IPS-18a (cell line): ENCODE measurements at regions not wholly inside any gene's neighbourhood (a gene's known extent, or its start where the extent isn't known, plus 50 kb on each side); places are given as distances from the start of the nearest gene placed in this dataset.

Experiments
- H3K27ac ChIP-seq: one replicate; pipeline ENCODE4 v1.5.1; 2013; ENCODE audit warnings: low read length
- H3K27me3 ChIP-seq: one replicate; pipeline ENCODE4 v1.6.1; 2013; ENCODE audit warnings: mild to moderate bottlenecking, low read length; ENCODE audit not compliant: control insufficient read depth, insufficient read depth
- H3K36me3 ChIP-seq: one replicate; pipeline ENCODE4 v1.6.1; 2013; ENCODE audit warnings: low read depth, low read length; ENCODE audit not compliant: control insufficient read depth
- H3K4me1 ChIP-seq: one replicate; pipeline ENCODE4 v1.6.1; 2013; ENCODE audit warnings: low read depth, low read length; ENCODE audit not compliant: control insufficient read depth
- H3K4me3 ChIP-seq: one replicate; pipeline ENCODE4 v1.5.1; 2013; ENCODE audit warnings: low read length
- H3K9ac ChIP-seq: one replicate; pipeline ENCODE4 v1.6.1; 2013; ENCODE audit warnings: mild to moderate bottlenecking, low read length, moderate library complexity
- H3K9me3 ChIP-seq: one replicate; pipeline ENCODE4 v1.6.1; 2013; ENCODE audit warnings: low read depth, low read length; ENCODE audit not compliant: control insufficient read depth

DNA sequence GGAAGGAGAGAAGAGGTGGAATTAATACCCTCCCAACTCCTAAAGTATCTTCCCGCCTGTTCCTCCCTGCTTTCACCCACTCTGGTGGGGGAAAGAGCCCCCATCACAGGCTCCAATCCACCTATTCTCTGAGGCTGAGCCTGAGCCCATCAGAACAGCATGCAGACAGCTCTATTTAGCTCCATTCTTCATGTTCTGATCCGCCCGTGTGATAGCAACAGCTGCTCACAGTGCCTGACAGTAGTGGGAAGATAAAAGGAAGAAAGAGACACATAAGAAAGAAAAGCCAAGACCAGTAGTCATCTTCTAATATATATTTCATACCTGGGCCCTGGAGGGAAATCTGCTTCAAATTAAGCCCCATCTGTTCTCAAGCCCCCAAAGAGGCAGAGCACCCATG, 80.3 kb upstream of the AKIP1 start:
- peaks cover 47% of the 10 kb centered on the region for H3K4me1 ChIP-seq
- H3K27me3 ChIP-seq, result no peaks in the 10 kb centered on the region
- H3K36me3 ChIP-seq, result no peaks in the 10 kb centered on the region

DNA sequence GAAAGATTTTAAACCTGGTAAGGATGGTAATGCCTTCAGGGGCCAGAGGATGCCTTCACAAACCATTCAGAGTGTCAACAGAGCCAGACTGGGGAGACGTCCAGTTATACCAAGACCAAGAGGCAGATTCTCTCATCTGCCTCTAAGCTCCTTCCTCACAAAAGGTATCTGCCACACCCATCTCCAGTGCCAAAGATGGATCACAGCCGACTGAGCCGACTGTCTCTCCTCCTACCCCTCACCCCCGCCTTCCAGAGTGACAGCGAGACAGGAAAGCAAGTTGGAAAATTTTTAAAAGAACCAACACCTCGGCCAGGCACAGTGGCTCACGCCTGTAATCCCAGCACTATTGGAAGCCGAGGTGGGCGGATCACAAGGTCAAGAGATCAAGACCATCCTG, 79.1 kb upstream of the AKIP1 start:
- H3K4me1 ChIP-seq, result peaks cover 35% of the 10 kb centered on the region
- no peak overlapping the region for H3K4me3 ChIP-seq
- H3K9ac ChIP-seq, result no peak overlapping the region
- H3K9me3 ChIP-seq, result no peaks in the 10 kb centered on the region
- no peak overlapping the region for H3K27ac ChIP-seq
- H3K27me3 ChIP-seq, result no peaks in the 10 kb centered on the region
- no peaks in the 10 kb centered on the region for H3K36me3 ChIP-seq

More for the DNA sequence above, 80.3 kb upstream of the AKIP1 start:
- Histone ChIP-seq H3K9me3 (no peaks in the 10 kb centered on the region), H3K4me3 (no peak overlapping the region), H3K27ac (no peak overlapping the region), H3K9ac (no peak overlapping the region)

DNA sequence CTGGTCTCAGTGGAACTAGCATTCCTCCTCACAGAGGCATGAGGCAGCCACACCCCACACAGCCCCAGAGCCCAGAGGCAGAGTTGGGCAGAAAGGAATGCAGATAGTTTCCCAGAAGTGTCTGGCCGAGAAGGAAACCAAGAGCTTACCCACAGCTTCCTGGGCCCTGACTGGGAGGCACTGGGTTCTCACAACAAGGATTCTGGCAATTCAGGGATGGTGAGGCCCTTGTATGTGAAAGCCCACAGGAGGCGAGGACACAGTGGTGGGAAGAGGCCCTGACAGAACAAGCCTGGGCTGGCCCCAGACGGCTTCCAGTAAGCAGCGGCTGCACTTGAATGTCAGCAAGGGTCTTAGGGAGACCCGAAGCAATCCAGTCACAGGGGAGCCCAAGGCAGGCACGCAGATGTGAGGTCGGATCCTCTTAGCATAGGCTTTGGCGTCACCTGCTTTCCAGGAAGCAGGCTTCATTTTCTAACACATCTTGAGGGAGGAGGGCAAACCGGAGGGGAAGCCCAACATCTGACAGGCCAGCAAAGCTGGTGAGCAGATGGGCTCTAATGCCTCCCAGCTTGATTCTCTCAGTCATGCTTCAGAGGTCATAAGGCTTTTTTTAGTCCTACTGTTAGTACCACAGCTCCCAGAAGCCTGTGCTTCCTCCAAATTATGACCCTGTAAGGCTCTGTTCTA, 78.3 kb upstream of the AKIP1 start:
- Histone ChIP-seq H3K4me3 (no peak overlapping the region), H3K36me3 (no peaks in the 10 kb centered on the region), H3K9ac (no peak overlapping the region), H3K27ac (peak overlapping the region; percentile 16), H3K4me1 (peaks cover 26% of the 10 kb centered on the region), H3K9me3 (no peaks in the 10 kb centered on the region), H3K27me3 (no peaks in the 10 kb centered on the region)

DNA sequence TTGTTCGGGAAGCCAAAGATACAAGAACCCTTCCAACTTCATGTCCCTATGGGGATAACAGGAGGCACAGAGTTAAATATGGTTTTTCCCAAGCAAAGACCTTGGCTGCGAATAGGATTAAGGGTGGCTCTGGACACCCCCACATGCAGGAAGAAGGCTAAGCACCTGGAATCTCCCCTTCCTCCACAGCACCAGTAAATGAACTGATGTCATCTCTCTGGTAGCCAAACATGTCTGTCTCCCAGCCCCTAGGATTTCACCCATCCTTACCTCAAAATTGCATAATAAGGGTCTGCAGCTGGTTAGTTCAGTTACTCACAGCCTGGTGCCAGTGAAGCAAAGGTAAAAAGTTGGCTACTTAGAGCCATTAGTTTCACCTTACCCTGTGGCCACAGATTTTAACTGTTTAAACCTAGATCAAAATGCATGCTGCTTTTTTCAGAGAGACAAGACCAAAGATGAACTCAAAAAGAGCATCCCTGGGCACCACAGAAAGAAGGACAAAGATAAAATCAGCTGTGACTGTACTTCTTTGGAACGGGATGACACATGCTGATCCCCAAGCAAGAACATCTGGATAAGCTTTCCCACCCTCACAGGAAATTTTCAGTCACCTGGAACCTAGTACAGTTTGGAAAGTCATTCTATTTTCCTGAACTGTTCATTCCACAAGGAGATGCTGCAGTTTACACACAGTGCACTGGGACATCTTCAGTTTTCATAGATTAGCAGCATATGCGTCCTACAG, 77.2 kb upstream of the AKIP1 start:
- H3K27me3 ChIP-seq, result no peaks in the 10 kb centered on the region
- H3K9ac ChIP-seq, result no peak overlapping the region
- H3K9me3 ChIP-seq, result no peaks in the 10 kb centered on the region
- no peak overlapping the region for H3K27ac ChIP-seq
- H3K4me1 ChIP-seq, result peaks cover 33% of the 10 kb centered on the region
- H3K4me3 ChIP-seq, result no peak overlapping the region
- H3K36me3 ChIP-seq, result no peaks in the 10 kb centered on the region

DNA sequence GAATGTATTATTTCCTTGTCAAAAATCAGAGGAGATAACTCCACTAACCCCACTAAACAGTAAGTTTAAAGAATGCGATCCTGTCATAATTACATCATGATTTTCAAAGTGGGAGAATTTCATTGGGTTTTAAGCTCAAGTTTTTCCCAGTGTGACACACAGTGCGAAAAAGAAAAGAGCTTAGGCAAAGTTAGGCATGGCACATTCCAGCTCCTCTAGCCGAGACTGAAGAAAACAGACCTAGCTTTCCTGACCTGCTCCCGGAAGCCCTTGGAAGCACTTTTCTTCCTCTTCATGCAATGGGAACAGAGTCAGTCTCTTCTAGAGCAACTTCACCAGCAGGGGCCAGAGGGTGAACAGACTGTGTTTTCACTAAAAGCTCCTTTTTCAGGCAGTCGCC, 76.6 kb upstream of the AKIP1 start:
- H3K27me3 ChIP-seq, result no peaks in the 10 kb centered on the region
- H3K4me3 ChIP-seq, result no peak overlapping the region
- H3K9me3 ChIP-seq, result no peaks in the 10 kb centered on the region
- H3K4me1 ChIP-seq, result peaks cover 39% of the 10 kb centered on the region
- H3K36me3 ChIP-seq, result no peaks in the 10 kb centered on the region
- no peak overlapping the region for H3K27ac ChIP-seq
- no peak overlapping the region for H3K9ac ChIP-seq

DNA sequence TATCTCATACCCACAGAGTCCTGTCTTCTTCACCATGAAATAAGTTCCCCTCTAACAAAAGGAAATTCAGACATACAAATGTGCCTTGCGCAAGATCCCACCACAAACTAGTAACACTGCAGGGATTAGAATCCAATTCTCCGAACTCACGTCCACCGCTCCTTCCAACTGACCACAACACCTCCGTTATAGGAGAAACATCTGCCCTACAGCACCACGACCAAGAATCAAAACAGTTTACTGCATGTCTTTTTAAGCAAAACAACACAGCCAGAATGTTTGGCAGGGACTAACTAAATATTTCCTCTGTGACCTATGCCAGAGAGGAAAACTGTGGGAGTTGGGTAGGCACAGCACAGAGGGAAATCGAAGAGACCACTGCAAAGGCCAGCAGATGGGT, 72.7 kb upstream of the AKIP1 start:
- Histone ChIP-seq H3K4me3 (no peak overlapping the region), H3K4me1 (peaks cover 48% of the 10 kb centered on the region), H3K9me3 (no peaks in the 10 kb centered on the region), H3K27me3 (no peaks in the 10 kb centered on the region), H3K27ac (no peak overlapping the region), H3K9ac (no peak overlapping the region), H3K36me3 (no peaks in the 10 kb centered on the region)

DNA sequence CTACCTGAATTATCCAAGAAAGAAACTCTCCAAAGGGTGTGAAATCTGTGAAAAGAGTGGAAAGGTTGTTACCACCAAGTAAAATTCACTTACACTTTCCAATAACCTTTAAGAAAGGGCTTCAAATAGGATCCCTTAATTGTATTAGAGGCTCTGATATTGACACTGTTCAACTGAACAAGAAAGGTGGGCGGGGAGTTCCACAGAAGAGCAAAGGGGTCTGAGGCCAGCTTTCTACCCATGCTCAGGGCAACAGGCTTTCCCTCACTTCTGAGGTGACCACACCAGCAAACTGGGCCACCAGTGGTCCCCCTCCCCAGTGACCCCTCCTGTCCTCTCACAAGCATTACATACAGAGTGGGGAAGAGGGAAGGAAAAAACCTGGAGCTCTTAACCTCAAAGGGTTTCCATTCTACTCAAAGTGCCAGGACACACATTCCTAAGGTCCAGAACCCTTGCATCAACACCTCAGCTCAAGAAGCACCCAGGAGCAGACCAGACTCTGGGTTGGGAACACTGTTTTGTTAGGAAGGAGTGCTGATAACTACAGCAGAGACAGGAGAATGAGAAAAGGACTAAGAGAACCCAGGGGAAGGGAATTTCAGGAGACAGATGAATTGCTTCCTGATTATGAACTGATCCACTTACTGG, 71.6 kb upstream of the AKIP1 start:
- H3K27me3 ChIP-seq, result no peaks in the 10 kb centered on the region
- peak overlapping the region; percentile 66 for H3K27ac ChIP-seq
- peak overlapping the region; percentile 15 for H3K9ac ChIP-seq
- no peaks in the 10 kb centered on the region for H3K36me3 ChIP-seq
- no peaks in the 10 kb centered on the region for H3K9me3 ChIP-seq
- peak overlapping the region; percentile 6 for H3K4me3 ChIP-seq
- peaks cover 36% of the 10 kb centered on the region for H3K4me1 ChIP-seq

DNA sequence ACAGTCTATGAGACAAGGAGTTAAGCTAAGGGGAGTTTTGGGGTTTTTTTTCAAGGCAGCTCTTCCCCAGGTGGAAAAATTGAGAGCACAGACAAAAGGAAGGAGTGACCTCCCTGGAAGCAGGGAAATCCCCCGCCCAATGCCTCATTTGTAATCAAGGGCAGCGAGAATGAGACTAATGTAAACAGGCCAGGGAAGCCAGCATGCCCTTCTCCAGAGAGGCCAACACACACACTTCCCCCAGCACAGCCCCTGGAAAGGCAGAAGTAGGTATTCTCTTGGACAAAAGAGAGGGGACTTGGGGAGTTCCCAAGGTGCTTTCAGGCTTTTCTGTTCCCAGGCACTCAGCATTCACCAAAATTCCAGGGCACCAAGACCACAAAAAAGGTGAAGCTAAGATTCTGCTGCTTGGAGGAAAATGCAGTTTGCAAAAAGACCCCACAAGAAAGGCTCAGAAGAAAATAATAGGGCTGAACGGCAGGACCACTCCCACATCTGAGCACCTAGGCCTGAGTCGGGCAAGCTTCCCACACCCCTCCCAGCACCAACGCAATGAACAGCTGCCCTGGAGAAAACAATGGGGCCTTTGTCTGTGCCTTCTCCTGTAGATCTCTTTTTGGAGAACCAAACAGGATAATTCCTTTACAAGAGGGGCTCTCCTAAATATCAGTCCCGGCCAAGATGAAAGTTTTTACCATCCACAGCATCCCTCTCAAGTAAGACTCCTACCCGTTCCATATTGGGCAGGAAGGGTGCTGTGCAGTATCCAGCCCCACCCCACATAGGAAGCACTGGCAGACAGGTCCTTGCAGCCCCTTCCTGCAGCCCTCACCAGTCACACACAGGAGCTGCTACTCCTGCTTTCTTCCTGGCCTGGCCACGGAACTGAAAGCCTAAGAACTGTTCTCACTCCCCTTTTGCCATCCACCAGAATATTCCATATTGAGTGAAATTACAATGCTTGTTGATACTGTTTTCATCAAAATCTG, 70.7 kb upstream of the AKIP1 start:
- Histone ChIP-seq H3K4me1 (peaks cover 33% of the 10 kb centered on the region), H3K9ac (peak overlapping the region; percentile 41), H3K36me3 (no peaks in the 10 kb centered on the region), H3K27ac (peak overlapping the region; percentile 66), H3K27me3 (no peaks in the 10 kb centered on the region), H3K9me3 (no peaks in the 10 kb centered on the region), H3K4me3 (peak overlapping the region; percentile 26)

DNA sequence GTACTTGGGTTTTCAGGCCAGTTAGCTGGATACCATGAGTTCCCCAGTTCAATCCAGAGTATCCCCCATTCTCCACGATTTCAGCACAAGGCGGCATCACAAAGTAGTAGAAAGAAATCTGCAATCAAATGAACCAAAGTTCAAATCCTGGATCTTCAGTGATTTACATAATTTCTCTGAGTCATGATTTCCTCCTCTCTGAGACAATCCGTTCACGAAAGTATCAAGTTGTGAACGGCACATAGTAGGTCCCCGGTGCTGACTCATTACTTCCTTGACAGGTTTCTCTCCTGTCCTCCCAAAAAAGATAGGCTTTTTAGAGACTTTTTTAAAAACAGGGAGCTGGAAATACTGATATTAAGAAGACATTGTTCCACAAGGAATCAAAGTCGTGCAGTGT, 69.1 kb upstream of the AKIP1 start:
- Histone ChIP-seq H3K4me1 (peaks cover 33% of the 10 kb centered on the region), H3K9me3 (no peaks in the 10 kb centered on the region), H3K27ac (no peak overlapping the region), H3K4me3 (no peak overlapping the region), H3K27me3 (no peaks in the 10 kb centered on the region), H3K9ac (no peak overlapping the region), H3K36me3 (no peaks in the 10 kb centered on the region)

DNA sequence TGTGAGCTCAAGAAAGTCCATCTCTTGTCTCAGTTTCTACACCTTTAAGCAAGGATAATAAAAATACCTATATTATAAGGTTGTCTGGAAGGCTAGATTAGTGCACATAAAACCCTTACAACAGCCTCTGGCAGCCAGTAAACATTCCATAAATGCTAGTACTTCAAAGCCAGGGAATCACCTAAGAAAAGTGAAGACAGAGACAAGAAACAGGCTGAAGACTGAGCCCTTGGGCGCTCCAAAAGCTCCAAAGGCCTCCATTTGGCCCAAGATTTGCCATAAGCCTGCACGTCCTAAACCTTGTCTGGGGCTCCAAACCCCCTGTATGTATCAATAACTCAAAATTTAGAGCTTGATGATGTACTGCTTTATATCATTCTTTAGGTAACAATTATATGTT, 52.2 kb upstream of the AKIP1 start:
- Histone ChIP-seq H3K9ac (no peak overlapping the region), H3K9me3 (no peaks in the 10 kb centered on the region), H3K27me3 (no peaks in the 10 kb centered on the region), H3K36me3 (no peaks in the 10 kb centered on the region), H3K4me1 (peaks cover 10% of the 10 kb centered on the region), H3K4me3 (no peak overlapping the region), H3K27ac (no peak overlapping the region)
